Uterus (tissue), 2 donors: ENCODE measurements at regions not wholly inside any gene's neighbourhood (a gene's known extent, or its start where the extent isn't known, plus 50 kb on each side); places are given as distances from the start of the nearest gene placed in this dataset.

ENCODE experiments used
- POLR2A ChIP-seq, 2 donors: fragments of 450-650 bp; IDR thresholded peaks; one replicate each; pipeline ENCODE4 v1.6.1; 2016; ENCODE audit warnings: antibody characterized with exemption in 2 of 2, mild to moderate bottlenecking in 1 of 2, moderate library complexity in 1 of 2
- TF ChIP-seq, protein P1 (sequence below), 4 experiments: fragments of 200-600 bp in 2 of 4; fragments of 450-650 bp in 2 of 4; sonication (generic) in 2 of 4; IDR thresholded peaks; one replicate each; pipeline ENCODE4 v1.5.1; 2016 to 2019; ENCODE audit warnings: antibody characterized with exemption in 4 of 4, mild to moderate bottlenecking in 2 of 4, moderate library complexity in 1 of 4

DNA sequence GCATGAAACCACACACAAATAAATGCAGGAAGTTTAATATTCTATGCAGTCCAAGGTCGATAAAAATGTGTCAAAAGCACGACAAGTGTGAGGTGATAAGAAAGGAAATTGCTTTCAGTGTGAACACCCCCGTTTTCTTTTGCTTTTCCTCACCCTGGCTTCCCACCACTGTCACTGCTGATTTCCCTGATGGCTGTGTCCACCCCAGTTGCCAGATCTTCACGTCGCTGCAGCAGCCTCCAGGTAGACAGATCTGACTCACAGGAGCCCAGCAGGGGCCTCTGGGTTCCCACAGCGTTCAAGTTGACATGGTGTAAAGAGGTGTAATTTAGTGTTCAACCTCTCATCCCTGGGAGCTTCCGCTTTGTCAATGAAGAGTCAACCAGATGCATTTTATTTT lies 128.0 kb upstream of the TACR1 start:
- TF ChIP-seq, protein P1, sequence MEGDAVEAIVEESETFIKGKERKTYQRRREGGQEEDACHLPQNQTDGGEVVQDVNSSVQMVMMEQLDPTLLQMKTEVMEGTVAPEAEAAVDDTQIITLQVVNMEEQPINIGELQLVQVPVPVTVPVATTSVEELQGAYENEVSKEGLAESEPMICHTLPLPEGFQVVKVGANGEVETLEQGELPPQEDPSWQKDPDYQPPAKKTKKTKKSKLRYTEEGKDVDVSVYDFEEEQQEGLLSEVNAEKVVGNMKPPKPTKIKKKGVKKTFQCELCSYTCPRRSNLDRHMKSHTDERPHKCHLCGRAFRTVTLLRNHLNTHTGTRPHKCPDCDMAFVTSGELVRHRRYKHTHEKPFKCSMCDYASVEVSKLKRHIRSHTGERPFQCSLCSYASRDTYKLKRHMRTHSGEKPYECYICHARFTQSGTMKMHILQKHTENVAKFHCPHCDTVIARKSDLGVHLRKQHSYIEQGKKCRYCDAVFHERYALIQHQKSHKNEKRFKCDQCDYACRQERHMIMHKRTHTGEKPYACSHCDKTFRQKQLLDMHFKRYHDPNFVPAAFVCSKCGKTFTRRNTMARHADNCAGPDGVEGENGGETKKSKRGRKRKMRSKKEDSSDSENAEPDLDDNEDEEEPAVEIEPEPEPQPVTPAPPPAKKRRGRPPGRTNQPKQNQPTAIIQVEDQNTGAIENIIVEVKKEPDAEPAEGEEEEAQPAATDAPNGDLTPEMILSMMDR (IDR thresholded peaks at IDR 0.05): no peak
- TF ChIP-seq POLR2A (IDR thresholded peaks at IDR 0.05): no peak
